ENCODE measurements at regions not wholly inside any gene's neighbourhood (a gene's known extent, or its start where the extent isn't known, plus 50 kb on each side); places are given as distances from the start of the nearest gene placed in this dataset.

GRCh38 chr13:85533911-85534310, 265.3 kb downstream of the SLITRK6 start:
- Mint-ChIP-seq H3K36me3 (ENCODE audit: insufficient read depth, unreplicated experiment) (no peaks in the 10 kb centered on the region), H3K9me3 (ENCODE audit: unreplicated experiment) (no peaks in the 10 kb centered on the region), H3K4me3 (ENCODE audit: unreplicated experiment) (no peak overlapping the region), H3K4me1 (ENCODE audit: low read depth, unreplicated experiment) (peaks cover 2% of the 10 kb centered on the region), H3K27me3 (ENCODE audit: insufficient read depth, unreplicated experiment) (no peaks in the 10 kb centered on the region), H3K27ac (ENCODE audit: unreplicated experiment) (no peak overlapping the region)
- CTCF ChIA-PET, result no interaction called here
- intact Hi-C loops (cut with micrococcal nuclease; ENCODE audit: unreplicated experiment), result no loop called here
- POLR2A ChIA-PET, result no interaction called here
- no peak overlapping the region for H3K4me3 ChIP-seq (ENCODE audit: low read depth, low read length)
- no peaks in the 10 kb centered on the region for H3K4me1 ChIP-seq
- DNase-seq, result no peak
- TF ChIP-seq CTCF (IDR thresholded peaks at IDR 0.05; ENCODE audit: insufficient read depth in 1 of 2, low read depth in 1 of 2, low read length in 1 of 2, severe bottlenecking in 1 of 2, unreplicated experiment in 1 of 2), result no peak
- no peaks in the 10 kb centered on the region for H3K36me3 ChIP-seq (ENCODE audit: control insufficient read depth, insufficient read depth, low read length)
- no TSS peak for BruUV-seq (replicated peaks)
- H3K27me3 ChIP-seq (replicated peaks; ENCODE audit: control insufficient read depth, insufficient read depth, low read length), result no peaks in the 10 kb centered on the region
- H3K9me3 ChIP-seq, result no peaks in the 10 kb centered on the region

GRCh38 chr13:85529218-85529594, 270.0 kb downstream of the SLITRK6 start:
- H3K4me1 Mint-ChIP-seq (ENCODE audit: low read depth, unreplicated experiment), result peaks cover 5% of the 10 kb centered on the region
- H3K27ac Mint-ChIP-seq (ENCODE audit: unreplicated experiment), result no peak overlapping the region
- TF ChIP-seq CTCF (IDR thresholded peaks at IDR 0.05; ENCODE audit: insufficient read depth in 1 of 2, low read depth in 1 of 2, low read length in 1 of 2, severe bottlenecking in 1 of 2, unreplicated experiment in 1 of 2), result no peak
- H3K27me3 Mint-ChIP-seq (ENCODE audit: insufficient read depth, unreplicated experiment), result no peaks in the 10 kb centered on the region
- Histone ChIP-seq H3K9me3 (no peaks in the 10 kb centered on the region), H3K27me3 (replicated peaks; ENCODE audit: control insufficient read depth, insufficient read depth, low read length) (no peaks in the 10 kb centered on the region), H3K36me3 (ENCODE audit: control insufficient read depth, insufficient read depth, low read length) (no peaks in the 10 kb centered on the region), H3K4me3 (ENCODE audit: low read depth, low read length) (no peak overlapping the region), H3K4me1 (peaks cover 10% of the 10 kb centered on the region)
- no peaks in the 10 kb centered on the region for H3K9me3 Mint-ChIP-seq (ENCODE audit: unreplicated experiment)
- no peak overlapping the region for H3K4me3 Mint-ChIP-seq (ENCODE audit: unreplicated experiment)
- intact Hi-C loops (cut with micrococcal nuclease; ENCODE audit: unreplicated experiment), result no loop called here
- H3K36me3 Mint-ChIP-seq (ENCODE audit: insufficient read depth, unreplicated experiment), result no peaks in the 10 kb centered on the region
- no TSS peak for BruUV-seq (replicated peaks)
- ChIA-PET POLR2A (no interaction called here), CTCF (no interaction called here)
- DNase-seq, result no peak

- DNase-seq, result no peak
- Mint-ChIP-seq H3K36me3 (ENCODE audit: insufficient read depth, unreplicated experiment) (no peaks in the 10 kb centered on the region), H3K27me3 (ENCODE audit: insufficient read depth, unreplicated experiment) (no peaks in the 10 kb centered on the region), H3K9me3 (ENCODE audit: unreplicated experiment) (no peaks in the 10 kb centered on the region), H3K27ac (ENCODE audit: unreplicated experiment) (no peak overlapping the region), H3K4me1 (ENCODE audit: low read depth, unreplicated experiment) (peaks cover 5% of the 10 kb centered on the region), H3K4me3 (ENCODE audit: unreplicated experiment) (no peak overlapping the region)
- TF ChIP-seq CTCF (IDR thresholded peaks at IDR 0.05; ENCODE audit: insufficient read depth in 1 of 2, low read depth in 1 of 2, low read length in 1 of 2, severe bottlenecking in 1 of 2, unreplicated experiment in 1 of 2), result no peak
- H3K9me3 ChIP-seq, result no peaks in the 10 kb centered on the region
- H3K4me1 ChIP-seq, result peaks cover 10% of the 10 kb centered on the region
- BruUV-seq (replicated peaks), result no TSS peak
- H3K4me3 ChIP-seq (ENCODE audit: low read depth, low read length), result no peak overlapping the region
- intact Hi-C loops (cut with micrococcal nuclease; ENCODE audit: unreplicated experiment), result no loop called here
- CTCF ChIA-PET, result no interaction called here
- no peaks in the 10 kb centered on the region for H3K36me3 ChIP-seq (ENCODE audit: control insufficient read depth, insufficient read depth, low read length)
- POLR2A ChIA-PET, result no interaction called here
- H3K27me3 ChIP-seq (replicated peaks; ENCODE audit: control insufficient read depth, insufficient read depth, low read length), result no peaks in the 10 kb centered on the region
Measured at GRCh38 chr13:85528491-85529217, 270.6 kb downstream of the SLITRK6 start.

Measured in Caco-2 (cell line).